ENCODE measurements at regions not wholly inside any gene's neighbourhood (a gene's known extent, or its start where the extent isn't known, plus 50 kb on each side); places are given as distances from the start of the nearest gene placed in this dataset.

DNA sequence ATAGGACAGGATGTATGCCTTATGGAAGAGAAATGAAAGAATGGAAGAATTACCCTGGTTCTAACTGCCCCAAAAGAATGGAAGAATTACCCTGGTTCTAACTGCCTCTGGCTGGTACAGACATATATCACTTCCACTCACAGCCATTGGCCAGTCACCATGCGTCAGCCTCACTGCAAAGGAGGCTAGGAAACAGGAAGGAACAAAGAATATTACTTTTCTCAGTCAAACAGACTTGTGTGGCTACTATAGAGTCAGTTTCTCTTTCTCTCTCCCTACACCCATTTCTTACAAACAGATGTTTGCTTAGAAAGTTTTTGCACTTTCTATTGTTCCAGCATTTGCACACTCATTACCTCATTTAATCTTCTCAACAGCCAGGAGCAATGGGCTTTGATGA is 1111.1 kb upstream of the KLHL29 start:
- TF ChIP-seq CTCF (IDR thresholded peaks at IDR 0.05; ENCODE audit: low read depth, low read length, missing control alignments), result no peak
- DNase-seq (ENCODE audit: extremely low read depth, low read depth), result no peak

GRCh38 chr2:22274661-22275060 is 1110.3 kb upstream of the KLHL29 start:
- no peak overlapping the region for H3K4me3 ChIP-seq (replicated peaks; ENCODE audit: low read depth, low read length)
- no peak for TF ChIP-seq CTCF (IDR thresholded peaks at IDR 0.05; ENCODE audit: low read depth, low read length, missing control alignments)
- no peak for DNase-seq (ENCODE audit: extremely low read depth, low read depth)

More for the DNA sequence above, 1111.1 kb upstream of the KLHL29 start:
- H3K4me3 ChIP-seq (replicated peaks; ENCODE audit: low read depth, low read length), result no peak overlapping the region

DNA sequence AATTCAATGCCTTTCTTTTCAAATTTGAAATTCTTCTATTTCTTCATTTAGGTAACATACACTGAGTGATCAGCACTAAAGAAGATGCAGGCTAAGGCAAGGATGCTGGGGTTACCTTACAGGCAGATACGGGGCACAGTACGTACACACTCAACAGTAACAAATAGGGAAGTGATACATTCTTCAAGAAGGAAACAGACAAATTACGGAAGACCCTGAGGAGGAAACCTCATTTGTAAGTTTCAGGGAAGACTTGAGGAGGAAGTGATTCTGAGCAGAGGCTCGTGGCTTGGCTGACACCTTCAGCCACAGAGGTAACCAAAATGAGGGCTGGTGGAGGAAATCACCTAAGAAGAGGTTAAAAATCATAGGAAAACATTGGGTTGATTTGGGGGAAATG is 1108.3 kb upstream of the KLHL29 start:
- DNase-seq (ENCODE audit: extremely low read depth, low read depth), result no peak
- no peak for TF ChIP-seq CTCF (IDR thresholded peaks at IDR 0.05; ENCODE audit: low read depth, low read length, missing control alignments)
- no peak overlapping the region for H3K4me3 ChIP-seq (replicated peaks; ENCODE audit: low read depth, low read length)

GRCh38 chr2:22279541-22279940 is 1105.4 kb upstream of the KLHL29 start:
- H3K4me3 ChIP-seq (replicated peaks; ENCODE audit: low read depth, low read length), result no peak overlapping the region
- TF ChIP-seq CTCF (IDR thresholded peaks at IDR 0.05; ENCODE audit: low read depth, low read length, missing control alignments), result no peak
- no peak for DNase-seq (ENCODE audit: extremely low read depth, low read depth)

DNA sequence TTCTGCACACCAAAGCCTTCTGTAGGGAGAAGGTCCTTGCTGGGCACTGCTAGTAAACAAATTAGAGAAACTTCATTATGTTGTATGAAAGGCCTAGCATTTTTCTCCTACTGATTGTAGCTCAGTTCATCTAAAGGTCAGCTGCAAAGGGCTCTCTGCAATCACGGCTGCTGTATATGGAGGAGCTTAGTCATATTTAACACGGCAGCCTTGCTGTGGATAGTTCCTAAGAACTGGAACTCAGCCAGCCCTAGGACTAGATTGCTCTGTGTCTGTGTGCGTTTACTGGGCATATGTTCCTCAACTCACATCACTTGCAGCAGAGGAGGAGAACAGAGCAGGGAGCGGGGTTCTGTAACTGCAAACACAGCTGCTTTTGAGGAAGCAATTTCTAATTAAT is 1103.9 kb upstream of the KLHL29 start:
- no peak for DNase-seq (ENCODE audit: extremely low read depth, low read depth)
- no peak overlapping the region for H3K4me3 ChIP-seq (replicated peaks; ENCODE audit: low read depth, low read length)
- TF ChIP-seq CTCF (IDR thresholded peaks at IDR 0.05; ENCODE audit: low read depth, low read length, missing control alignments), result no peak

DNA sequence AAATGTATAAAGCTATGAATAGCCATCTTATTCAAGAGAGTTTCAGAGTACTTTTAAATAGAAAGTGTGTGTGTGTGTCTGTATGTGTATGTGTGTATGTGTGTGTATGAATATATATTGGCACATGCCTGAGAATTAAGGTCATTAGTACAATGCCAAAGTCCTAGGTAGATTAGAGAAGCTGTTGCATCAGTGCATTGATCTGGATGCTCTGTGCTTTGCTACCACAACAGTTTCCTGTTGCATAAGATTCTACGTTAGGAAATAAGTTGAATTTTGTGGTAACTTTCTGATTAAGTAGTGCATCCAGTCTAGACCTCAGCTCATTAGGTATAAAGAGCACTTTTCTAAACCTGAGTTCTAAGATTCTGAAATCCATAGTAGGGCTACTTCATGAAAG is 1102.8 kb upstream of the KLHL29 start:
- no peak for DNase-seq (ENCODE audit: extremely low read depth, low read depth)
- no peak for TF ChIP-seq CTCF (IDR thresholded peaks at IDR 0.05; ENCODE audit: low read depth, low read length, missing control alignments)
- no peak overlapping the region for H3K4me3 ChIP-seq (replicated peaks; ENCODE audit: low read depth, low read length)

DNA sequence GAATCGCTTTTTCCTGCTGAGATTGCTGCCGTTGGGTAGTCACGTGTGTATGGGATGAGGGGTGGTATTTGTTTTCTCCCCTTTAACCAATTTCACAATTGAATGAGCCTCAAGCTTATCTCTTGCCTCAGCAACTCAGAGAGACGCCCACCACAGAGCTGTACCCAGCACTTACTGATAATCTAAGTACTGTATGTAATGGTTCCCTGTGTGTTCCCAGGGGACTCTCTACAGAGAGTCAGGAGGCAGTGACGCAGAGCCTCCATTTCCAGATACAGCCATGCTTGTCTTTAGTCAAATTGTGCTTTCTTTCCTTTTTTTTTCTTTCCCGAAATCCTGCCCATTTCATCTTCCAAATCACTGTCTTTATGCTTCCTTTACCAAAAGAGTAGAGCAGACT is 1102.1 kb upstream of the KLHL29 start:
- no peak overlapping the region for H3K4me3 ChIP-seq (replicated peaks; ENCODE audit: low read depth, low read length)
- no peak for DNase-seq (ENCODE audit: extremely low read depth, low read depth)
- TF ChIP-seq CTCF (IDR thresholded peaks at IDR 0.05; ENCODE audit: low read depth, low read length, missing control alignments), result no peak

Measured in HFF-Myc (cell line).